Calu3 (cell line): ENCODE measurements at regions not wholly inside any gene's neighbourhood (a gene's known extent, or its start where the extent isn't known, plus 50 kb on each side); places are given as distances from the start of the nearest gene placed in this dataset.

Source experiments
- BruUV-seq: library from RNA; stranded (reverse); fragments of 400-500 nt; replicated peaks from 2 replicates; lab custom pipeline; 2021; lab: Mats Ljungman, UMichigan
- CTCF ChIA-PET: fragments of 300-600 bp; sonication (Branson Sonifier 250); formaldehyde crosslinking; loops from one replicate; lab custom pipeline; 2022; ENCODE audit warnings: antibody characterized with exemption; lab: Charles Lee
- DNase-seq: peaks from one replicate; pipeline ENCODE4 v3.0.0; 2022
- H3K27ac Mint-ChIP-seq: one replicate; pipeline ENCODE4 v1.8.0; 2022; ENCODE audit warnings: mixed read lengths; ENCODE audit not compliant: unreplicated experiment
- H3K27me3 Mint-ChIP-seq: one replicate; pipeline ENCODE4 v1.8.0; 2022; ENCODE audit warnings: mixed read lengths; ENCODE audit not compliant: unreplicated experiment
- H3K36me3 Mint-ChIP-seq: one replicate; pipeline ENCODE4 v1.8.0; 2022; ENCODE audit warnings: mild to moderate bottlenecking, moderate library complexity, mixed read lengths; ENCODE audit not compliant: insufficient read depth, unreplicated experiment
- H3K4me1 Mint-ChIP-seq: one replicate; pipeline ENCODE4 v1.8.0; 2022; ENCODE audit warnings: mild to moderate bottlenecking, low read depth, mixed read lengths; ENCODE audit not compliant: unreplicated experiment
- H3K4me3 Mint-ChIP-seq: one replicate; pipeline ENCODE4 v1.8.0; 2022; ENCODE audit warnings: mild to moderate bottlenecking, low read depth, moderate library complexity, mixed read lengths; ENCODE audit not compliant: unreplicated experiment
- H3K9me3 Mint-ChIP-seq: one replicate; pipeline ENCODE4 v1.8.0; 2022; ENCODE audit warnings: low read depth, mixed read lengths; ENCODE audit not compliant: unreplicated experiment
- CTCF ChIP-seq: fragments of 200-600 bp; IDR thresholded peaks from one replicate; pipeline ENCODE4 v1.8.0; 2022; ENCODE audit warnings: antibody characterized with exemption; ENCODE audit not compliant: unreplicated experiment
- intact Hi-C: fragments of 100-400 bp; cut with micrococcal nuclease; formaldehyde crosslinking; loops from one replicate; pipeline ENCODE4 v1.10.0; 2022; ENCODE audit not compliant: unreplicated experiment

- peaks cover 10% of the 10 kb centered on the region for H3K36me3 Mint-ChIP-seq
- no peak for DNase-seq
- peaks cover 10% of the 10 kb centered on the region for H3K9me3 Mint-ChIP-seq
- H3K4me1 Mint-ChIP-seq, result peaks cover 37% of the 10 kb centered on the region
- H3K27me3 Mint-ChIP-seq, result no peaks in the 10 kb centered on the region
- intact Hi-C loops, result no loop called here
- TF ChIP-seq CTCF, result no peak
- BruUV-seq, result no TSS peak
- no peak overlapping the region for H3K27ac Mint-ChIP-seq
- CTCF ChIA-PET, result no interaction called here
- H3K4me3 Mint-ChIP-seq, result no peak overlapping the region
Observed at GRCh38 chr1:235022341-235022980, 106.2 kb downstream of the TOMM20 start.

GRCh38 chr1:235021815-235022214, 106.8 kb downstream of the TOMM20 start:
- no peak for TF ChIP-seq CTCF
- peaks cover 5% of the 10 kb centered on the region for H3K36me3 Mint-ChIP-seq
- peaks cover 7% of the 10 kb centered on the region for H3K9me3 Mint-ChIP-seq
- H3K27me3 Mint-ChIP-seq, result no peaks in the 10 kb centered on the region
- no peak overlapping the region for H3K27ac Mint-ChIP-seq
- intact Hi-C loops, result no loop called here
- no TSS peak for BruUV-seq
- H3K4me1 Mint-ChIP-seq, result peaks cover 30% of the 10 kb centered on the region
- CTCF ChIA-PET, result no interaction called here
- no peak for DNase-seq
- H3K4me3 Mint-ChIP-seq, result no peak overlapping the region

GRCh38 chr1:235021321-235021720, 107.3 kb downstream of the TOMM20 start:
- no peak for TF ChIP-seq CTCF
- H3K9me3 Mint-ChIP-seq, result peaks cover 7% of the 10 kb centered on the region
- no peaks in the 10 kb centered on the region for H3K27me3 Mint-ChIP-seq
- BruUV-seq, result no TSS peak
- CTCF ChIA-PET, result interaction anchor here (1.3 kb wide), 1 partner anchor 9 kb away, joined by 5 read pairs; no protein-coding TSS in a partner anchor
- no peak overlapping the region for H3K4me3 Mint-ChIP-seq
- H3K36me3 Mint-ChIP-seq, result peaks cover 5% of the 10 kb centered on the region
- intact Hi-C loops, result no loop called here
- no peak overlapping the region for H3K27ac Mint-ChIP-seq
- peaks cover 25% of the 10 kb centered on the region for H3K4me1 Mint-ChIP-seq
- no peak for DNase-seq

GRCh38 chr1:235019961-235020360, 108.7 kb downstream of the TOMM20 start:
- peaks cover 5% of the 10 kb centered on the region for H3K36me3 Mint-ChIP-seq
- no peak overlapping the region for H3K4me3 Mint-ChIP-seq
- BruUV-seq, result no TSS peak
- CTCF ChIA-PET, result interaction anchor here (0.6 to 1.3 kb wide), 2 partner anchors 8 to 422 kb away, joined by 3 to 5 read pairs; no protein-coding TSS in a partner anchor
- no peak for TF ChIP-seq CTCF
- H3K9me3 Mint-ChIP-seq, result peaks cover 7% of the 10 kb centered on the region
- no peaks in the 10 kb centered on the region for H3K27me3 Mint-ChIP-seq
- H3K4me1 Mint-ChIP-seq, result peaks cover 19% of the 10 kb centered on the region
- no peak overlapping the region for H3K27ac Mint-ChIP-seq
- no peak for DNase-seq
- intact Hi-C loops, result no loop called here
